ENCODE measurements at regions not wholly inside any gene's neighbourhood (a gene's known extent, or its start where the extent isn't known, plus 50 kb on each side); places are given as distances from the start of the nearest gene placed in this dataset.

GRCh38 chr7:68562323-68562899, 1035.9 kb upstream of the AUTS2 start:
- H3K4me3 ChIP-seq (ENCODE audit: low read depth, low read length) = no peak overlapping the region
- DNase-seq = no peak
- no peak for TF ChIP-seq CTCF (IDR thresholded peaks at IDR 0.05; ENCODE audit: low read depth, low read length)
- H3K27me3 ChIP-seq = no peaks in the 10 kb centered on the region; the same call in 1 of the 2 replicates
- H3K9me3 ChIP-seq = no peaks in the 10 kb centered on the region
- H3K4me1 ChIP-seq = no peaks in the 10 kb centered on the region; the same call in 1 of the 2 replicates
- no peaks in the 10 kb centered on the region for H3K36me3 ChIP-seq

- TF ChIP-seq CTCF (IDR thresholded peaks at IDR 0.05; ENCODE audit: low read depth, low read length) = no peak
- H3K36me3 ChIP-seq = no peaks in the 10 kb centered on the region
- DNase-seq = no peak
- H3K4me3 ChIP-seq (ENCODE audit: low read depth, low read length) = no peak overlapping the region
- H3K27me3 ChIP-seq = no peaks in the 10 kb centered on the region; the same call in 1 of the 2 replicates
- no peaks in the 10 kb centered on the region; the same call in 1 of the 2 replicates for H3K4me1 ChIP-seq
- no peaks in the 10 kb centered on the region for H3K9me3 ChIP-seq
These were observed 1033.8 kb upstream of the AUTS2 start for GRCh38 chr7:68564306-68565135.

- no peaks in the 10 kb centered on the region for H3K27me3 ChIP-seq
- no peaks in the 10 kb centered on the region for H3K9me3 ChIP-seq
- H3K4me3 ChIP-seq (ENCODE audit: low read depth, low read length) = no peak overlapping the region
- DNase-seq = no peak
- TF ChIP-seq CTCF (IDR thresholded peaks at IDR 0.05; ENCODE audit: low read depth, low read length) = no peak
- no peaks in the 10 kb centered on the region for H3K36me3 ChIP-seq
- no peaks in the 10 kb centered on the region for H3K4me1 ChIP-seq
These were observed 1027.0 kb upstream of the AUTS2 start for GRCh38 chr7:68571286-68571685.

GRCh38 chr7:68573271-68574005, 1024.8 kb upstream of the AUTS2 start:
- H3K27me3 ChIP-seq = no peaks in the 10 kb centered on the region
- DNase-seq = no peak
- no peak overlapping the region for H3K4me3 ChIP-seq (ENCODE audit: low read depth, low read length)
- H3K4me1 ChIP-seq = no peaks in the 10 kb centered on the region
- no peaks in the 10 kb centered on the region for H3K9me3 ChIP-seq
- TF ChIP-seq CTCF (IDR thresholded peaks at IDR 0.05; ENCODE audit: low read depth, low read length) = no peak
- no peaks in the 10 kb centered on the region for H3K36me3 ChIP-seq

GRCh38 chr7:68576366-68576765, 1021.9 kb upstream of the AUTS2 start:
- Histone ChIP-seq H3K36me3 (no peaks in the 10 kb centered on the region), H3K4me1 (no peaks in the 10 kb centered on the region), H3K27me3 (no peaks in the 10 kb centered on the region), H3K9me3 (0 out of 2 replicates have a peak, but pooled peaks cover 3% of the 10 kb centered on the region), H3K4me3 (ENCODE audit: low read depth, low read length) (no peak overlapping the region)
- no peak for TF ChIP-seq CTCF (IDR thresholded peaks at IDR 0.05; ENCODE audit: low read depth, low read length)
- no peak for DNase-seq
